ENCODE measurements at regions not wholly inside any gene's neighbourhood (a gene's known extent, or its start where the extent isn't known, plus 50 kb on each side); places are given as distances from the start of the nearest gene placed in this dataset.

DNA sequence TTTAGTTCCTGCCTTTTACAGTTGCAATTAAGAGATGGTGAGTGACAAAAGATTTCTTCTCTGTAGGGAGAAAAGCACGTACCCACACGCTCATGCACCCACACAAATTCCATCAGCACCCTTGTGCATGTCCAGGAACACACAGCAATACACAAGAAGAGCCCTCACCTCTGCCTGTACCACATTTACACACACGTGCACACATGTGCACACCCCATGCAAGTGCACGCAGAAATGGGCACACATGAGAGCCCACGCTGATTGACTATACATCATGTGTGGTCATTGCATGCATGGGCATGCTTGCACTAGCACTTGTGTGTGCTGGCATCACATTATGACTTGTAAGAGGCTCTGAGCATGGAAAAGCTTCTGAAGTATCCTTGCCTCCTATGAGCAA is 70.5 kb downstream of the SERPINA3 start:
- TF ChIP-seq CCAR2 (optimal IDR thresholded peaks at IDR 0.05; ENCODE audit: low read depth, low read length) (no peak), ZNF367 (CRISPR knock-in tag; IDR thresholded peaks at IDR 0.05; ENCODE audit: borderline replicate concordance) (no peak), JUND (CRISPR knock-in tag; IDR thresholded peaks at IDR 0.05) (no peak), NAIF1 (CRISPR knock-in tag; IDR thresholded peaks at IDR 0.05; ENCODE audit: borderline replicate concordance) (no peak), TCF7L2 (IDR thresholded peaks at IDR 0.05; ENCODE audit: low read depth, low read length) (no peak), EZH2 (conservative IDR thresholded peaks at IDR 0.05; ENCODE audit: low read depth, low read length) (no peak)
- TF ChIP-seq, protein P1, sequence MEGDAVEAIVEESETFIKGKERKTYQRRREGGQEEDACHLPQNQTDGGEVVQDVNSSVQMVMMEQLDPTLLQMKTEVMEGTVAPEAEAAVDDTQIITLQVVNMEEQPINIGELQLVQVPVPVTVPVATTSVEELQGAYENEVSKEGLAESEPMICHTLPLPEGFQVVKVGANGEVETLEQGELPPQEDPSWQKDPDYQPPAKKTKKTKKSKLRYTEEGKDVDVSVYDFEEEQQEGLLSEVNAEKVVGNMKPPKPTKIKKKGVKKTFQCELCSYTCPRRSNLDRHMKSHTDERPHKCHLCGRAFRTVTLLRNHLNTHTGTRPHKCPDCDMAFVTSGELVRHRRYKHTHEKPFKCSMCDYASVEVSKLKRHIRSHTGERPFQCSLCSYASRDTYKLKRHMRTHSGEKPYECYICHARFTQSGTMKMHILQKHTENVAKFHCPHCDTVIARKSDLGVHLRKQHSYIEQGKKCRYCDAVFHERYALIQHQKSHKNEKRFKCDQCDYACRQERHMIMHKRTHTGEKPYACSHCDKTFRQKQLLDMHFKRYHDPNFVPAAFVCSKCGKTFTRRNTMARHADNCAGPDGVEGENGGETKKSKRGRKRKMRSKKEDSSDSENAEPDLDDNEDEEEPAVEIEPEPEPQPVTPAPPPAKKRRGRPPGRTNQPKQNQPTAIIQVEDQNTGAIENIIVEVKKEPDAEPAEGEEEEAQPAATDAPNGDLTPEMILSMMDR (CRISPR knock-in tag; IDR thresholded peaks at IDR 0.05) = no peak

Data from HepG2 (cell line).